Activated CD8-positive, alpha-beta memory T cell treated with anti-CD3 and anti-CD28 coated beads, Interleukin-2, amount 50 U/mL, for 24 hours (primary cell): ENCODE measurements at regions not wholly inside any gene's neighbourhood (a gene's known extent, or its start where the extent isn't known, plus 50 kb on each side); places are given as distances from the start of the nearest gene placed in this dataset.
"Not testable (repeated sequence)": the region's sequence is repeated elsewhere in the genome, so short reads cannot be mapped to it uniquely, and the experiment has no call there.

Experiments used
- DNase-seq: peaks from one replicate; pipeline ENCODE4 v3.0.0-alpha.2; 2020; ENCODE audit errors: extremely low read depth

DNA sequence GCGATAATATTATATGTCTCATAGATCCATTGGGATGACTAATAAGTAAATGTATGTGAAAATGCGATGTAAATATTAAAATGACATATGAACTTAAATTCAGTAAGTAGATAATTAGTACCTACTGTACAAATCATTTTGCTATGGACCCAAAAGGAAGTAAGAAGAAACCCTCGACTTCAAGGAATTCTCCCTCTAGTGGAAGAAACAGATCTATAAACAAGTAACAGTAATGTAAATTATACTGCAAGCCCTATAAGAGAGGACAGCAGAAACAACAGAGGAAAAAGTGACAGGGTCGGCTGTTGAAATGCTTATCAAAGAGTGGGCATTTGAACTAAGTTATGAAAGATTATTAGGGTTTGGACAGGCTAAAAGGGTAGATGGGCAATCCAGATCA is 320.3 kb downstream of the DMAC1 start:
- DNase-seq: no peak

- no peak for DNase-seq
These were observed 320.9 kb downstream of the DMAC1 start for GRCh38 chr9:7478646-7479045.

DNA sequence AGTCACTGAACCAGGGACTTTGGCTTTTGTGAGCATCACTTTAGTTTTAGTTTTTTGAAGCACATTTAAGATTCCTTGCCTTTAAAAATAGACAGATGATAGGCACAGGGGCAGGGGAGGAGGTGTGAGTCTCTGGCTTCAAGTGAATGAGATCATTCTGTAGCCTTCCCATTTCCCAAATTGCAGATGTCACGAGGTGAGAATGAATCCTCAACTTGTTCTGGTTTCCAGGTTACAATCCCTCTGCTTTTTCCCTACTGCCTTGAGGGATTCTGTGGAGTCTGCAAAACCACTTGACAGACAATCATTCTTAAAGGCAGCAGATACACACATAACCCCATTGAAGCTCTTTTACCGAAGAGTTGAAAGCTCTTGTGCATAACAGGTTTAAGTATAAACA is 332.4 kb downstream of the DMAC1 start:
- DNase-seq: no peak

DNA sequence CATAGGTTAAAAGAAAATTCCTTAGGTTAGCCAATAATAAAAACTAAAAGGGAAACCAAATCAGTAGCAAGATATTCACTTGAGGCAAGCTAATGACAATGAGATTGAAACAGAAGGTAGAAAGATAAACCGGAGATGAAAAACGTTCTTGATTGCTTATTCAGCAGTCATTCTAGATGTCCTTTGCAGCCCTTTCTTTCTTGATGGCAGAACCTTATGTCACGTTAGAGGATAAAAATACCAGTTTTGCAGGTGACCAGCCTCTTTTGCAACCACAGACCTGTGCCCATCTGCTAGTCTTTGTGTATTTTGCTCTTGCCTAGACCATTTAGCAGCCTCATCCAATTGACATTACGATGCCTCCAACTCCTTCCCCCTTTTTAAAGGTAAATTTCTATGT is 337.8 kb downstream of the DMAC1 start:
- DNase-seq: no peak

DNA sequence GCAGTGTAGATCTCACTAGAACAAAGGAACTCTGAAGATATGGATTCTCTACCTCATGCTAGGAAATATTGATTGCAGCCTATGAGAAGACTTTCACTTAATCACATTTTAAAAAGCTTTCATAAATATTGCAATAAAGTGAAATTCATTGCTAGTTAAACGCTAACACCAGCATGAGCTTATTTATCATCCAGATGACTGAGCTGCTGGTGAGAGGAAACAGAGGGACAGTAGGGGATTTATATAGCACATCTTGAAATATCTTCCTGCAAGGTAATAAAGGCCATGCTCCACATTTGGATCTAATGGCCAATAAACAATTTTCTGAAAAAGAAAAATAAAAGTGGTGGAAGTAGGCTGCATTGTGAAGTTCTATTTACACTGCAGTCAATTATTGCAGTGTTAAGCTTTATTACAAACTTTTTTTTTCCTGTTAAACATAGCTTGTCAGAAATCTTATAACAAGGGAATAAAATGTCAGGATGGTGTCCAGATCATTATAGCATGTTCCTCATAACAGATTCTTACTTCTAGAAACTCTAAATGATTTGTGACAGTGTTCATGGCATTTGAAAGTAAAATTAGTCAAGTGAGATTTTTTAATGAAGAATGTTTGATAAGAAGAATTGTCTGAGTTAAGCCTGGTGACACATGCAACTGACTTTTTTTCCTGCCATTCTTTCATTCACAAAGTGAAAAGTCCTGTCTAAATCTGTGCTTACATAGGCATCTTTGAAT is 342.6 kb downstream of the DMAC1 start:
- DNase-seq: no peak

- DNase-seq: no peak
These were observed 343.2 kb downstream of the DMAC1 start for GRCh38 chr9:7456377-7456776.

GRCh38 chr9:7454624-7455023 is 345.0 kb downstream of the DMAC1 start:
- no peak for DNase-seq

DNA sequence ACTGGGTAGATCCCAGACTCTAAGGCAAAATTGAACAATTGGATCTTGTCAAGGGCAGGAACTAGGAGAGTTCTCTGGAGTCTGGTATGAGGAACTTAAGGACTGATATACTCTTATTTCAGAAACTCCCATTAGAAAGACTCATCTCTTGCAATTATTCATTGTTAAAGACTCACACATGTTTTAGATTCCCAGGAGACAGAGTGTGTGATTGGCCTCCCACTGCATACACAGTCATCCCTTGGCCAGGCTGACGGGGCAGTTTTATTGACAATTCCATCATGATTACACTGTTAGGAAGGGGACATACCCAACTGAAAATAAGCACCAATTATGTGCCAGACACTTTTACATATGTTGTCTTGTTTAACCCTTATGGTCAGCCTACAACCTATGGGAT is 347.2 kb downstream of the DMAC1 start:
- no peak for DNase-seq

GRCh38 chr9:7451062-7451461 is 348.5 kb downstream of the DMAC1 start:
- no peak for DNase-seq

DNA sequence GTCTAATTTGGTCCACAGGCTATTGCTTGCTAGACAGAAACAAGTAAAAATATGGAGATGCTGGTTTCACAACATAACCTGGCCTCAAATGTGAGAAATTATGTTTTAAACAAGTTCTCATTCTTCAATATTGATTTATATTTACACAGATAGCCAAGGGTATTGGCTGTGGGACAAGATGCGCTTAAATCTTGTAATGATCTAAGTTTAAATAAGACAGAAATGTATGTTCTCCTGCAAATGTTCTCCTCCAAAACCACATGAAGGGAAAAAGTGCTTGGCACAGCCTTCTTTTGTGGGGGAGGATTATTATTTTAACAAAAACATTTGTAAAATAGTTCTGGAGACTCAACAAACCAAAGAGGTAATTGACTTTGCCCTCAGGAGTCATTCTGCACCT is 356.0 kb downstream of the DMAC1 start:
- DNase-seq: no peak

GRCh38 chr9:7439355-7439995 is 360.1 kb downstream of the DMAC1 start:
- no peak for DNase-seq

DNA sequence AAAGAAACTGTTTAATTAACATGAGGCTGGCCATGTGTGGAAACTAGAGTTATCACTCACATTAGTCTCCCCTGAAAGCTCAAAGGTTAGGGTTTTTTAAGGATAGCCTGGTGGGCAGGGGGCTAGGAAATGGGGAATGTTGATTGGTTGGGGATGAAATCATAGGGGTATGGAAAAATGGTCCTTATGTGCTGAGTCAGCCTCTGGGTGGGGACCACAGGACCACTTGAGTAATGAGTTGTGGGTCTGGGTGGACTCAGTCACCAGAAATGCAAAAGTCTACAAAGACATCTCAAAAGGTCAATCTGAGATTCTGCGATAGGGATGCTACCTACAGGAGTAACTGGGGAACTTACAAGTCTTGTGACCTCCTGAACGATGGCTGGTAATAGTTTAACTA is 362.8 kb downstream of the DMAC1 start:
- DNase-seq: no peak

DNA sequence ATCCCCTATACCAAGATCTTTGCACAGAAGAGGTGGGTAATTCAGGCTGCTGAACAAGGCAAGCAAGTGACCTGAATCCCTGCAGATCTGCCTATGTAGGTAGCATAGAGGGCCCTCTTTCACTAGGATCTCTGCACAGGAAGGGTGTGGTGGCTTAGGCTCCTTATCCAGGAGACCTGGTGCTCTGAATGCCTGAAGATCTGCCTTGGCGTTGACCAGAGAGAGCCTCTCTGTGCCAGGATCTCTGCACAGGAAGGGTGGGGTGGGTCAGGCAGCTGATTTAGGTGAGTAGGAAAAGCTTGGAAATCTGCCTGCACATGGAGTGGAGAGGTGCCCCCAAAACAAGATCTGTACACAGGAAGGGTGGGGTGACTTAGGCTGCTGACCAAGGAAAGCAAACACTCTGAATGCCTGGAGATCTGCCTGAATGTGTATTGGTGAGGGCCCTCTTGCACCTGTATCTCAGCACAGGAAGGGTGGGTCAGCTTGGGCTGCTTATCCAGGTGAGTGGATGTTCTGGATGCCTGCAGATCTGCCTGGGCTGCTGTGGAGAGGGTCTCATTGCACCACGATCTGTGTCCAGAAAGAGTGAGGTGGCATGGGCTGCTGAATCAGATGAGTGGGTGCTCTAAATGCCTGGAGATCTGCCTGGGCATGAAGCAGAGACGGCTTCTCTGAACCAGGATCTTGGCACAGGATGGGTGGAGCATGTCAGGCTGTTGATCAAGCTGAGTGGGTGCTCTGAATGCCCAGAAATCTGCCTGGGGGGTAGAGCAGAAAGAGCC is 365.9 kb downstream of the DMAC1 start:
- DNase-seq: no peak

DNA sequence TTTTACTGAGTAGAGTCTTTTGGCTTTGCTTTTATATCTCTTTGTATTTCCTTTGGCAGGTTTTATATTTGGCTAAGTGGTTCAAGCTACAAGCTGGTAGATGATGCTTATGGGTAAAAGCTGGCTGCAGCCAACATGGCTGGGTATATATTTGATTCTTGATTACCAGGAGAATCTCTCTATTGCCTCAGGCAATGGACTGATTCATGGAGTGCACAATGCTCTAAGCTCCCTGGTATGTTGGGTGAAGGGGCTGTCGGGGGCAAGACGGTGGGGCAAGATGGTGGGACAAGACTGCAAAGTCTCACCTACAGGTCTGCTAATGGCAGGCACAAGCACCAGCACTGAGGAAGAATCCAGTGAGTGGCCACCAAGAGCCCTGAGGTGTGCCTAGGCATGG is 366.6 kb downstream of the DMAC1 start:
- DNase-seq: no peak

GRCh38 chr9:7417397-7417796 is 382.2 kb downstream of the DMAC1 start:
- DNase-seq: not testable (repeated sequence)

DNA sequence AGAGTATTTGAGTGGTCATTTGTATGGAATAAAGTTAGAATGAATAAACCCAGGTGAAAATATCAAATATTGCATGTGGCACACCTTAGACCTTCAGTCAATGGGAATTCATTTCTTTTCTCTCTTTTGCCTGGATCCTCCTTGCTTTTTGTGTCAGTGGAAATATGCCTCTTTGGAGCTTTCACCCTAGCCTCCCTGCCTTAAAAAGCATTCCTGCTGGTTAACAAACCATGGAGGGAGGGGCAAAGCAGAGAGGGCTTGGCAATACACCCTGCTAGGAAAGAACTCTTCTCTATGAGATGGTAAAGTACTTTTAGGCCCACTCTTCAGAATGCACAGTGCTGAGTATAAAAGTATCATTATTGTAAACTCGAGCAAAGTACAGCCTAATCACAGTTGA is 383.7 kb downstream of the DMAC1 start:
- no peak for DNase-seq

DNA sequence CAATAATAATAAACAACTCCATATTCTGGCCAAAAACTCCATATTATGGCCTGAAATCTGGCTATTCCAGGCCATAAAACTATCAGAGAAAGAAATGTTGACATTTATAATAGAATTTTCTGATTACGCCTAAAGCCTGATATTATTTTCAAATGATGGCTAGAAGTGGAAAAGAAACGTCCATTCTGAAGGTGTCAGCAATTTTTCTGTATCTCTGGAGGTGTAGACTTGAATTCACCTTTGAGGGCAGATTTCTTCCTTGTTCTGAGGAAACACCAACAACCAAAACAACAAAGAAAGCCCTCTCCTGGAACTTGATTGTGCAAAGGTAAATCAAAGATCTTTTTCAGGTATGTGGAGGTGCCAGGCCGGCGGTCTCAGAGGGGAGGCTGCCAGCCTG is 390.7 kb downstream of the DMAC1 start:
- no peak for DNase-seq

DNA sequence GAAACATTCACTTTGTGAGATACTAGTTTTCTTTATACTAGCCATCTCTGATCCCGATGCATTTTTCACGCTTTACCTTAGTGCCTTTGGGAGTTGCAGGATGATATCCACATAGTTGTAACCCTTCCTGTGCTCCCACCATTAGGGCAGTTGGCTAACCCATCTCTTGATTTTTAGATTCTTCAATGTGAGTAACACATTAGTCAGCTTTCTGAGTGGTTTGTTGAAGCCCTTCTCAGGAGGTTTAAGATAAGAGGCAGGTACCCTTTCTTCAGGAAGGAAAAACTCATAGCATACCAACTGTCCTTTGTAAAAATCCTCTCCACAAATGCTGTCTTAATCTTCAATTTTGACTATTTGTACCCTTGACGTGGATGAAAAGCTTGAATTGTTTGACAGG is 392.3 kb downstream of the DMAC1 start:
- DNase-seq: no peak

DNA sequence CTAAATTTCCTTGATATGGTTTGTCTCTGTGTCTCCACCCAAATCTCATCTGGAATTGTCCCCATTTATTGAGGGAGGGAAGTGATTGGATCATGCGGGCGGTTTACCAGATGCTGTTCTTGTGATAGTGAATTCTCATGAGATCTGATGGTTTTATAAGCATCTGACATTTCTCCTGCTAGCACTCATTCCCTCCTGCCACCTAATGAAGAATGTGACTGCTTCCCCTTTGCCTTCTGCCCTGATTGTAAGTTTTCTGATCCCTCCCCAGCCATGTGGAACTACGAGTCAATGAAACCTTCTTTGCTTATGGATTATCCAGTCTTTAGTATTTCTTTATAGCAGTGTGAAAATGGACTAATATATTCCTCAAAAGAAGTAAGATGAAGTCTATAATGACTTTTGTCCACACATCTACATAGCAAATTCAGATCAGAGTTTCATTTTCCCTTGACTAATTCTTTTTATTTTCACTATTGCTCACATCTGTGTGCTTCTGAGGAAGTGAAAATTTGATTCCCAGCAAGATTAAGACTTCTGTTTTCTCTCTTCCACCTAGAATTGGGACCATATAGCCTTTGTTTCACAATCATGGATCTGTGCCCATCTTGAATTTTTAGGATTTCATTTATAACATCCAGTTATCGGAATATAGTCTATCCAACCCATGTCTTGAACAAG is 393.5 kb downstream of the DMAC1 start:
- DNase-seq: no peak

DNA sequence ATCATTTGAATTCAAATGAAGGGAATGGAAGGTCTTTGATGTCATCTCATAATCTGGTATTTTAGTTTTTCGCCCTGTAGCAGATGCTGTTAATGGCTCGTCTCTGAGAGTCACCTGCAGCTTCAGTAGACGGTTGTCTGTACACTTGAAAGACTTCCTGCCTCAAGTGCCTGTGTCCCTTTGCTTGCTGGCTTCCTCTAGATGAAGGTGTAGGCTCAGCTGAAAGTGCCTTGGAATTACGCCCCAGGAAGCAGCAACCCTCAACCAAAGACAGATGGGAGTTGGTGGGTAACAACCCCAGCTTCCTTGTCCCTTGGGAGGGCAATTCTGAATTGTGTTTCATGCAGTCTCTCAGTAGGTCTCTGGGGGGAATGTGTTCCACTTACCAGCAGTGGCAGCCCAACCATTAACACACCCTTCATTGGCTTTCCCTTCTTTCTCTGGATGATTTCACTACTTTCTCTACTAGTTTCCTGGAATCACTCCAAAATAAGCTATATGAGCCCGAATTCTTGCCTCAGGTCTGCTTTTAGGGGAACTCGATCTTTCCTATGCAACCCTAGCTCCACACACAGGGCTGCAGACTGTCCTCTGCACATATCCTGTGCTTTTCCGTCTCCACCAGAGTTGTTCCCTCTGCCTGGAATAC is 395.6 kb downstream of the DMAC1 start:
- DNase-seq: no peak

DNA sequence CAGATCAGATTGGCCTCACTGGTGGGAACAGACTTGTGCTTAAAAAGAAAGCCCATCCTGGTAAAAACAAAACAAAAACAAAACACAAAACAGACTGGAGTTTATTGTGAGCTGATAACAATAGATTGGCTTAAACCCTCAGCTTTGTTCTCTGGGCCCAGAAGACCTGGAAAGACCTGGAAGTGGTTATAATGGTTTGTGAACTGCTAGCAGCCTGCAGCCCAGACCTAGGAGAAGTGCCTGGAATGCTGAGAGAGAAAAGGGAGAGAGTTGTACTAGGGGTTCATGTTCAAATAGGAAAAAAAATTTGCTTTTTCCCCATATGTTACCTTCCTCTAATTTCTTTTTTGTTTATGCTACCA is 396.6 kb downstream of the DMAC1 start:
- DNase-seq: no peak
